ENCODE measurements at regions not wholly inside any gene's neighbourhood (a gene's known extent, or its start where the extent isn't known, plus 50 kb on each side); places are given as distances from the start of the nearest gene placed in this dataset.
A peak's percentile ranks its signal among the peaks of the same experiment; 100 is the strongest.

DNA sequence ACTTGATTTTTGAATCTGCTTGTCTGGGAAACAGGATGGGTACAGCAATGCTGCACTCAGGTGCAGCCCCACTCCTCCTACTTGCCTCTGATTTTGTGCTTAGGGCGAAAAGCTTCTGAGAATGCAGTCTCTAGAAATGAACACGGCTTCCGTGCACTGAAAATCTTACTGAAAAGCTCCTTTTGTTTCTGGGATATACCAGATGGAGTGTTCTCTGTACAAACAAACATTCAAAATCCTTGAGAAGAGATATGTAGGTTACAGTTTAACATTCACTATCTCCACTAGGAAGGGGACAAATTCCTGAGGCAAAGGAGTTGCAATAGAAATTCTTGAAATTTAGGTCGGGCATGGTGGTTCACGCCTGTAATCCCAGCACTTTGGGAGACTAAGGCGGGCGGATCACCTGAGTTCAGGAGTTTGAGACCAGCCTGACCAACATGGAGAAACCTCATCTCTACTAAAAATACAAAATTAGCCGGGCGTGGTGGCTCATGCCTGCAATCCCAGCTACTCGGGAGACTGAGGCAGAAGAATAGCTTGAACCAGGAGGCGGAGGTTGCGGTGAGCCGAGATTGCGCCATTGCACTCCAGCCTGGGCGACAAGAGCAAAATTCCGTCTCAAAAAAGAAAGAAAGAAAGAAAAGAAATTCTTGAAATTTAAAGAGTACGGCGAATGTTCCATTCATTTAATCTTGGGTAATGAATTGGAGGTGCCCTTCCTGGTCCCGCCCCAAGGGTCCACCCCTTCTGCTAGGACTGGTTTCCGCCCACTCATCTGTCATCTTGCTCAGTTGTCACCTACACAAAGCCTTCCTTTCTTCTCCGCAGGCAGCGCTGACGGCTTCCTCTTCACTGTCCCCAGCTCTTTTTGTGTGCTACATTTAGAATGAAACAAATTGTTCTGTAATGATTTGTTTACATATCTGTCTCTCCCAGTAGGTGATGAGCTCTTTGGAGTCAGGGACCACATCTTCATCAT is 92.4 kb downstream of the SOCS6 start (continued):
- TF ChIP-seq CAMTA2 (CRISPR knock-in tag; IDR thresholded peaks at IDR 0.05; ENCODE audit: borderline replicate concordance) (no peak), SP5 (CRISPR knock-in tag; IDR thresholded peaks at IDR 0.05; ENCODE audit: borderline replicate concordance, low read depth) (peak; percentile 93), NCOR1 (IDR thresholded peaks at IDR 0.05; ENCODE audit: borderline replicate concordance, low read length) (peak; percentile 47; the same call in 1 of the 2 replicates), KLF15 (CRISPR knock-in tag; IDR thresholded peaks at IDR 0.05; ENCODE audit: borderline replicate concordance) (no peak), REPIN1 (CRISPR knock-in tag; IDR thresholded peaks at IDR 0.05; ENCODE audit: borderline replicate concordance, low read depth) (0 out of 2 replicates have a peak, but pooled peaks have one; percentile 31), TCF7L2 (IDR thresholded peaks at IDR 0.05; ENCODE audit: low read depth, low read length) (no peak), ZNF333 (CRISPR knock-in tag; IDR thresholded peaks at IDR 0.05; ENCODE audit: borderline replicate concordance) (no peak), TBX3 (IDR thresholded peaks at IDR 0.05; ENCODE audit: borderline replicate concordance) (0 out of 2 replicates have a peak, but pooled peaks have one; percentile 16)
- TF ChIP-seq, protein P1, sequence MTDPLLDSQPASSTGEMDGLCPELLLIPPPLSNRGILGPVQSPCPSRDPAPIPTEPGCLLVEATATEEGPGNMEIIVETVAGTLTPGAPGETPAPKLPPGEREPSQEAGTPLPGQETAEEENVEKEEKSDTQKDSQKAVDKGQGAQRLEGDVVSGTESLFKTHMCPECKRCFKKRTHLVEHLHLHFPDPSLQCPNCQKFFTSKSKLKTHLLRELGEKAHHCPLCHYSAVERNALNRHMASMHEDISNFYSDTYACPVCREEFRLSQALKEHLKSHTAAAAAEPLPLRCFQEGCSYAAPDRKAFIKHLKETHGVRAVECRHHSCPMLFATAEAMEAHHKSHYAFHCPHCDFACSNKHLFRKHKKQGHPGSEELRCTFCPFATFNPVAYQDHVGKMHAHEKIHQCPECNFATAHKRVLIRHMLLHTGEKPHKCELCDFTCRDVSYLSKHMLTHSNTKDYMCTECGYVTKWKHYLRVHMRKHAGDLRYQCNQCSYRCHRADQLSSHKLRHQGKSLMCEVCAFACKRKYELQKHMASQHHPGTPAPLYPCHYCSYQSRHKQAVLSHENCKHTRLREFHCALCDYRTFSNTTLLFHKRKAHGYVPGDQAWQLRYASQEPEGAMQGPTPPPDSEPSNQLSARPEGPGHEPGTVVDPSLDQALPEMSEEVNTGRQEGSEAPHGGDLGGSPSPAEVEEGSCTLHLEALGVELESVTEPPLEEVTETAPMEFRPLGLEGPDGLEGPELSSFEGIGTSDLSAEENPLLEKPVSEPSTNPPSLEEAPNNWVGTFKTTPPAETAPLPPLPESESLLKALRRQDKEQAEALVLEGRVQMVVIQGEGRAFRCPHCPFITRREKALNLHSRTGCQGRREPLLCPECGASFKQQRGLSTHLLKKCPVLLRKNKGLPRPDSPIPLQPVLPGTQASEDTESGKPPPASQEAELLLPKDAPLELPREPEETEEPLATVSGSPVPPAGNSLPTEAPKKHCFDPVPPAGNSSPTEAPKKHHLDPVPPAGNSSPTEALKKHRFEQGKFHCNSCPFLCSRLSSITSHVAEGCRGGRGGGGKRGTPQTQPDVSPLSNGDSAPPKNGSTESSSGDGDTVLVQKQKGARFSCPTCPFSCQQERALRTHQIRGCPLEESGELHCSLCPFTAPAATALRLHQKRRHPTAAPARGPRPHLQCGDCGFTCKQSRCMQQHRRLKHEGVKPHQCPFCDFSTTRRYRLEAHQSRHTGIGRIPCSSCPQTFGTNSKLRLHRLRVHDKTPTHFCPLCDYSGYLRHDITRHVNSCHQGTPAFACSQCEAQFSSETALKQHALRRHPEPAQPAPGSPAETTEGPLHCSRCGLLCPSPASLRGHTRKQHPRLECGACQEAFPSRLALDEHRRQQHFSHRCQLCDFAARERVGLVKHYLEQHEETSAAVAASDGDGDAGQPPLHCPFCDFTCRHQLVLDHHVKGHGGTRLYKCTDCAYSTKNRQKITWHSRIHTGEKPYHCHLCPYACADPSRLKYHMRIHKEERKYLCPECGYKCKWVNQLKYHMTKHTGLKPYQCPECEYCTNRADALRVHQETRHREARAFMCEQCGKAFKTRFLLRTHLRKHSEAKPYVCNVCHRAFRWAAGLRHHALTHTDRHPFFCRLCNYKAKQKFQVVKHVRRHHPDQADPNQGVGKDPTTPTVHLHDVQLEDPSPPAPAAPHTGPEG (CRISPR knock-in tag; IDR thresholded peaks at IDR 0.05) = 0 out of 2 replicates have a peak, but pooled peaks have one; percentile 33
- TF ChIP-seq, protein P2, sequence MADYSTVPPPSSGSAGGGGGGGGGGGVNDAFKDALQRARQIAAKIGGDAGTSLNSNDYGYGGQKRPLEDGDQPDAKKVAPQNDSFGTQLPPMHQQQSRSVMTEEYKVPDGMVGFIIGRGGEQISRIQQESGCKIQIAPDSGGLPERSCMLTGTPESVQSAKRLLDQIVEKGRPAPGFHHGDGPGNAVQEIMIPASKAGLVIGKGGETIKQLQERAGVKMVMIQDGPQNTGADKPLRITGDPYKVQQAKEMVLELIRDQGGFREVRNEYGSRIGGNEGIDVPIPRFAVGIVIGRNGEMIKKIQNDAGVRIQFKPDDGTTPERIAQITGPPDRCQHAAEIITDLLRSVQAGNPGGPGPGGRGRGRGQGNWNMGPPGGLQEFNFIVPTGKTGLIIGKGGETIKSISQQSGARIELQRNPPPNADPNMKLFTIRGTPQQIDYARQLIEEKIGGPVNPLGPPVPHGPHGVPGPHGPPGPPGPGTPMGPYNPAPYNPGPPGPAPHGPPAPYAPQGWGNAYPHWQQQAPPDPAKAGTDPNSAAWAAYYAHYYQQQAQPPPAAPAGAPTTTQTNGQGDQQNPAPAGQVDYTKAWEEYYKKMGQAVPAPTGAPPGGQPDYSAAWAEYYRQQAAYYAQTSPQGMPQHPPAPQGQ (CRISPR knock-in tag; IDR thresholded peaks at IDR 0.05; ENCODE audit: borderline replicate concordance) = no peak
- TF ChIP-seq, protein P3, sequence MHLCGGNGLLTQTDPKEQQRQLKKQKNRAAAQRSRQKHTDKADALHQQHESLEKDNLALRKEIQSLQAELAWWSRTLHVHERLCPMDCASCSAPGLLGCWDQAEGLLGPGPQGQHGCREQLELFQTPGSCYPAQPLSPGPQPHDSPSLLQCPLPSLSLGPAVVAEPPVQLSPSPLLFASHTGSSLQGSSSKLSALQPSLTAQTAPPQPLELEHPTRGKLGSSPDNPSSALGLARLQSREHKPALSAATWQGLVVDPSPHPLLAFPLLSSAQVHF (CRISPR knock-in tag; IDR thresholded peaks at IDR 0.05) = no peak
- TF ChIP-seq, protein P4, sequence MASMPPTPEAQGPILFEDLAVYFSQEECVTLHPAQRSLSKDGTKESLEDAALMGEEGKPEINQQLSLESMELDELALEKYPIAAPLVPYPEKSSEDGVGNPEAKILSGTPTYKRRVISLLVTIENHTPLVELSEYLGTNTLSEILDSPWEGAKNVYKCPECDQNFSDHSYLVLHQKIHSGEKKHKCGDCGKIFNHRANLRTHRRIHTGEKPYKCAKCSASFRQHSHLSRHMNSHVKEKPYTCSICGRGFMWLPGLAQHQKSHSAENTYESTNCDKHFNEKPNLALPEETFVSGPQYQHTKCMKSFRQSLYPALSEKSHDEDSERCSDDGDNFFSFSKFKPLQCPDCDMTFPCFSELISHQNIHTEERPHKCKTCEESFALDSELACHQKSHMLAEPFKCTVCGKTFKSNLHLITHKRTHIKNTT (CRISPR knock-in tag; IDR thresholded peaks at IDR 0.05) = no peak
- TF ChIP-seq, protein P5, sequence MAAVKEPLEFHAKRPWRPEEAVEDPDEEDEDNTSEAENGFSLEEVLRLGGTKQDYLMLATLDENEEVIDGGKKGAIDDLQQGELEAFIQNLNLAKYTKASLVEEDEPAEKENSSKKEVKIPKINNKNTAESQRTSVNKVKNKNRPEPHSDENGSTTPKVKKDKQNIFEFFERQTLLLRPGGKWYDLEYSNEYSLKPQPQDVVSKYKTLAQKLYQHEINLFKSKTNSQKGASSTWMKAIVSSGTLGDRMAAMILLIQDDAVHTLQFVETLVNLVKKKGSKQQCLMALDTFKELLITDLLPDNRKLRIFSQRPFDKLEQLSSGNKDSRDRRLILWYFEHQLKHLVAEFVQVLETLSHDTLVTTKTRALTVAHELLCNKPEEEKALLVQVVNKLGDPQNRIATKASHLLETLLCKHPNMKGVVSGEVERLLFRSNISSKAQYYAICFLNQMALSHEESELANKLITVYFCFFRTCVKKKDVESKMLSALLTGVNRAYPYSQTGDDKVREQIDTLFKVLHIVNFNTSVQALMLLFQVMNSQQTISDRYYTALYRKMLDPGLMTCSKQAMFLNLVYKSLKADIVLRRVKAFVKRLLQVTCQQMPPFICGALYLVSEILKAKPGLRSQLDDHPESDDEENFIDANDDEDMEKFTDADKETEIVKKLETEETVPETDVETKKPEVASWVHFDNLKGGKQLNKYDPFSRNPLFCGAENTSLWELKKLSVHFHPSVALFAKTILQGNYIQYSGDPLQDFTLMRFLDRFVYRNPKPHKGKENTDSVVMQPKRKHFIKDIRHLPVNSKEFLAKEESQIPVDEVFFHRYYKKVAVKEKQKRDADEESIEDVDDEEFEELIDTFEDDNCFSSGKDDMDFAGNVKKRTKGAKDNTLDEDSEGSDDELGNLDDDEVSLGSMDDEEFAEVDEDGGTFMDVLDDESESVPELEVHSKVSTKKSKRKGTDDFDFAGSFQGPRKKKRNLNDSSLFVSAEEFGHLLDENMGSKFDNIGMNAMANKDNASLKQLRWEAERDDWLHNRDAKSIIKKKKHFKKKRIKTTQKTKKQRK (IDR thresholded peaks at IDR 0.05; ENCODE audit: low read length) = no peak

All from HepG2 (cell line).